Mesodermal cell (in vitro differentiated cells): ENCODE measurements at regions not wholly inside any gene's neighbourhood (a gene's known extent, or its start where the extent isn't known, plus 50 kb on each side); places are given as distances from the start of the nearest gene placed in this dataset.
"Not testable (repeated sequence)": the region's sequence is repeated elsewhere in the genome, so short reads cannot be mapped to it uniquely, and the experiment has no call there.

ENCODE experiments used
- H3K27ac ChIP-seq: 2 replicates; pipeline ENCODE4 v1.7.0; 2013; ENCODE audit warnings: mild to moderate bottlenecking, low read depth, low read length, moderate library complexity; ENCODE audit not compliant: severe bottlenecking
- H3K36me3 ChIP-seq: 2 replicates; pipeline ENCODE4 v1.7.1; 2013; ENCODE audit warnings: mild to moderate bottlenecking, low read length, moderate library complexity; ENCODE audit not compliant: control insufficient read depth, insufficient read depth
- H3K4me1 ChIP-seq: one replicate; pipeline ENCODE4 v1.7.1; 2013; ENCODE audit warnings: mild to moderate bottlenecking, low read length; ENCODE audit not compliant: insufficient read depth, control insufficient read depth, poor library complexity, severe bottlenecking
- H3K4me3 ChIP-seq: 2 replicates; pipeline ENCODE4 v1.7.0; 2013; ENCODE audit warnings: low read length, control low read depth, mild to moderate bottlenecking; ENCODE audit not compliant: insufficient read depth, poor library complexity, severe bottlenecking; ENCODE audit errors: extremely low read depth
- H3K9me3 ChIP-seq: 2 replicates; pipeline ENCODE4 v1.7.1; 2013; ENCODE audit warnings: mild to moderate bottlenecking, low read length, moderate library complexity; ENCODE audit not compliant: control insufficient read depth
- WGBS, 2 experiments: methylation state at CpG; one replicate each; pipeline ENCODE4 v1.1.5; 2013; ENCODE audit warnings: missing lambda C conversion rate in 2 of 2; ENCODE audit not compliant: insufficient coverage in 2 of 2; 5-methylcytosine and 5-hydroxymethylcytosine counted together

- not testable (repeated sequence) for H3K4me3 ChIP-seq, H3K27ac ChIP-seq, H3K9me3 ChIP-seq, H3K4me1 ChIP-seq
- peaks cover 63% of the 10 kb centered on the region for H3K36me3 ChIP-seq
- WGBS, 2 experiments, result 83% methylated on average over 1 of the region's 6 CpGs; no CpG with 5 or more reads in 1 of the 2 experiments
These were observed 444.3 kb upstream of the AMELY start for GRCh38 chrY:7355891-7356290.

GRCh38 chrY:7344661-7345060, 433.1 kb upstream of the AMELY start:
- WGBS, 2 experiments, result no CpG with 5 or more reads among the region's 7 CpGs
- H3K9me3 ChIP-seq, result no peaks in the 10 kb centered on the region
- no peaks in the 10 kb centered on the region for H3K4me1 ChIP-seq
- H3K4me3 ChIP-seq, result no peak overlapping the region
- no peak overlapping the region for H3K27ac ChIP-seq
- H3K36me3 ChIP-seq, result peaks cover 15% of the 10 kb centered on the region

- Histone ChIP-seq H3K36me3 (peaks cover 16% of the 10 kb centered on the region), H3K4me3 (no peak overlapping the region), H3K4me1 (no peaks in the 10 kb centered on the region), H3K9me3 (no peaks in the 10 kb centered on the region), H3K27ac (no peak overlapping the region)
- 100% methylated on average over 1 to 2 of the region's 4 CpGs for WGBS, 2 experiments
These were observed 431.7 kb upstream of the AMELY start for GRCh38 chrY:7343261-7343660.

- not testable (repeated sequence) for H3K9me3 ChIP-seq, H3K27ac ChIP-seq, H3K4me3 ChIP-seq, H3K4me1 ChIP-seq
- WGBS, 2 experiments, result 87 to 92% methylated on average over 3 to 5 of the region's 16 CpGs
- H3K36me3 ChIP-seq, result peaks cover 21% of the 10 kb centered on the region
These were observed 431.2 kb upstream of the AMELY start for GRCh38 chrY:7342732-7343131.

GRCh38 chrY:7339391-7340087, 428.0 kb upstream of the AMELY start:
- WGBS, 2 experiments, result 83 to 90% methylated on average over 1 to 2 of the region's 7 CpGs
- Histone ChIP-seq H3K27ac (no peak overlapping the region), H3K36me3 (peaks cover 20% of the 10 kb centered on the region)

GRCh38 chrY:7336023-7336873, 424.7 kb upstream of the AMELY start:
- Histone ChIP-seq H3K27ac (no peak overlapping the region), H3K36me3 (peaks cover 27% of the 10 kb centered on the region), H3K4me1 (no peaks in the 10 kb centered on the region), H3K9me3 (no peaks in the 10 kb centered on the region), H3K4me3 (no peak overlapping the region)
- WGBS, 2 experiments, result 80 to 96% methylated on average over 4 of the region's 13 CpGs

More at GRCh38 chrY:7339391-7340087, 428.0 kb upstream of the AMELY start:
- H3K9me3 ChIP-seq, result no peaks in the 10 kb centered on the region
- no peaks in the 10 kb centered on the region for H3K4me1 ChIP-seq
- H3K4me3 ChIP-seq, result no peak overlapping the region

- Histone ChIP-seq H3K4me1 (no peaks in the 10 kb centered on the region), H3K36me3 (peaks cover 29% of the 10 kb centered on the region), H3K4me3 (no peak overlapping the region), H3K27ac (no peak overlapping the region), H3K9me3 (no peaks in the 10 kb centered on the region)
- WGBS, 2 experiments, result no CpG with 5 or more reads among the region's 1 CpG
These were observed 422.9 kb upstream of the AMELY start for GRCh38 chrY:7334449-7334848.

GRCh38 chrY:7326296-7327246, 415.0 kb upstream of the AMELY start:
- WGBS, 2 experiments, result 92% methylated on average over 3 of the region's 9 CpGs; no CpG with 5 or more reads in 1 of the 2 experiments
- Histone ChIP-seq H3K4me1 (no peaks in the 10 kb centered on the region), H3K36me3 (peaks cover 38% of the 10 kb centered on the region), H3K27ac (no peak overlapping the region), H3K4me3 (no peak overlapping the region), H3K9me3 (no peaks in the 10 kb centered on the region)

GRCh38 chrY:7325531-7325930, 414.0 kb upstream of the AMELY start:
- H3K4me1 ChIP-seq, result no peaks in the 10 kb centered on the region
- WGBS, 2 experiments, result 91 to 99% methylated on average over 7 to 12 of the region's 13 CpGs
- no peaks in the 10 kb centered on the region for H3K9me3 ChIP-seq
- peaks cover 36% of the 10 kb centered on the region for H3K36me3 ChIP-seq
- no peak overlapping the region for H3K4me3 ChIP-seq
- H3K27ac ChIP-seq, result no peak overlapping the region

GRCh38 chrY:7320751-7321150, 409.2 kb upstream of the AMELY start:
- peaks cover 28% of the 10 kb centered on the region for H3K36me3 ChIP-seq
- no peaks in the 10 kb centered on the region for H3K9me3 ChIP-seq
- 80% methylated on average over 1 of the region's 5 CpGs; no CpG with 5 or more reads in 1 of the 2 experiments for WGBS, 2 experiments
- H3K4me1 ChIP-seq, result no peaks in the 10 kb centered on the region
- no peak overlapping the region for H3K4me3 ChIP-seq
- no peak overlapping the region for H3K27ac ChIP-seq
